GM12875 (cell line): ENCODE measurements at regions not wholly inside any gene's neighbourhood (a gene's known extent, or its start where the extent isn't known, plus 50 kb on each side); places are given as distances from the start of the nearest gene placed in this dataset.

Source experiments
- H3K4me3 ChIP-seq: one replicate; pipeline ENCODE4 v1.5.1; 2011; ENCODE audit warnings: low read depth, low read length, control low read depth
- CTCF ChIP-seq: IDR thresholded peaks from 2 replicates; pipeline ENCODE4 v1.5.1; 2011; ENCODE audit warnings: low read depth, mild to moderate bottlenecking, control low read depth, inconsistent platforms, low read length, moderate library complexity, borderline replicate concordance; ENCODE audit not compliant: insufficient read depth

DNA sequence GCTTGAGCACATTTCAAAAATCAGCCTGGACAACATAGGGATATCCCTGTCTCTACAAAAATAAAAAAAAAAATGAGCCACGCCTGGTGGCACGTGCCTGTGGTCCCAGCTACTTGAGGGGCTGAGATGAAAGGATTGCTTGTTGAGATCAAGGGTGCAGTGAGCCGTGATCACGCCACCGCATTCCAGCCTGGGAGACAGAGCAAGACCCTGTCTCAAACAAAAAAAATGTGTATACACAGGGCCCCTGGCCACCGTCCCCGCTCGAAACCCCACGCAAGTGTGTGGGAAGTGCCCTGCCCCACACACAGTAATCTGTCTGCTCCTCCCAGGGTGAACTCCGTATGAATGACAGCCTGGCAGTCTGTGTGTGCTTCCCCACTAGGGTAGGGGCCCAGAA, 93.0 kb upstream of the RPL38 start:
- H3K4me3 ChIP-seq = no peak overlapping the region
- TF ChIP-seq CTCF = no peak

DNA sequence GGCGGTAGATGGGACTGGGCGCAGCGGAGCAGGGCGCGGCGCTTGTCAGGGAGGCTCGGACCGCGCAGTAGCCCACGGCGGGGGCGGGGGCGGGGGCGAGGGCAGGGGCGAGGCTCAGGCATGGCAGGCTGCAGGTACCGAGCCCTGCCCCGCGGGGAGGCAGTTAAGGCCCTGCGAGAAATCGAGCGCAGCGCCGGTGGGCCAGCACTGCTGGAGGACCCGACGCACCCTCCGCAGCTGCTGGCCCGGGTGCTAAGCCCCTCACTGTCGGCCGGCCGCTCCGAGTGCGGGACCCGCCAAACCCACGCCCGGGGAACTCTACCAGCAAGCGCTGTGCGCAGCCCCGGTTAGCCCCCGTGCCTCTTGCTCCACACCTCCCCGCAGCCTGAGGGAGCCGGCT, 90.2 kb upstream of the RPL38 start:
- no peak overlapping the region for H3K4me3 ChIP-seq
- TF ChIP-seq CTCF = no peak

GRCh38 chr17:74113952-74114351, 89.5 kb upstream of the RPL38 start:
- no peak overlapping the region for H3K4me3 ChIP-seq
- TF ChIP-seq CTCF = no peak

DNA sequence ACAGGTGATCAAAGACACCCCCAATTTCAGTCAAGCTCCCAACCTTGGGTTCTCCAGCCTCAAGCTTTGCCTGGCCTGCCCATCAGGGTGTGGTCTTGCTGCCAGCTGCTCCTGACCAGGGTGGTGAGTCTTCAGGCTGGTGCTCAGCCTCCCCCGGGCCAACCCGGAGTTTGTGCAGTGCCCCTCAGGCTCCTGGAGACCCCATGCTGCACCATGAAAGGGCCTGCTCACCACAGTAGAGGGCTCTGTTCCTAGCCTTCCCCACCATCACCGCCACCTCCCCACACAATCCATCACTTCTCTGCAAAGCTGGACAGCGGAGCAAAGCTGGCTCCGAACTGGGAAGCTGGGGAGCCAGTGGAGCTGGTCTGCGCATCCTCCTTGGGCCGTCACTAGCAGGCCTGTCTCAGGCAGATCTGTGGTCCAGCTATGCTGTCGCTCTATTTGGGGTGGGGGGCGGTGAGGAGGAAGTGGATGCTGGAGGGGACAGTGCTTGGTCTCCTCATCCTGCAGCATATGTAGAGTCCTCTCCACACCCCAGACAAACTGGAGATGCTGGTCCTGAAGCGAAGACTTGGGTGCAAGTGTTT, 88.5 kb upstream of the RPL38 start:
- no peak overlapping the region for H3K4me3 ChIP-seq
- no peak for TF ChIP-seq CTCF

DNA sequence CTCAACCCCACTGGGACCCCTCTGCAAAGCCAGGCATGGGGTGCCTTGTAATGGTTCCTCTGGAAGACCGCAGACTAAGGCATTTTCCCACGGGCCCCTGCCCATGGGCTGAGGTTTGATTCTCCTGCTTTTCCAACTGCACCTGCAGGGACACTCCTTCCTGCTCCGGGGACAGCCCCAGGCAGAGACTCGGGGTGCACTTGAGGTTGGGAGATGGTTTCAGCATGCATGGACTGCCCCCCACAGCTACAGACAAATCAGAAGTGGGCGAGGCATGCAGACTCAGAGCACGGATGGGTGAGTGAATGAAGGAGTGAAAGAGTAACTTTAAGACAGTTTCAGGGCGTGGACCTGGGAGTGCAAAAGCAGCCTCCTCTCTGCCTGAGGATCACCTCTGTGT, 87.9 kb upstream of the RPL38 start:
- no peak overlapping the region for H3K4me3 ChIP-seq
- no peak for TF ChIP-seq CTCF

- no peak for TF ChIP-seq CTCF
- H3K4me3 ChIP-seq = no peak overlapping the region
These were observed 87.3 kb upstream of the RPL38 start for GRCh38 chr17:74116087-74116717.

- H3K4me3 ChIP-seq = no peak overlapping the region
These were observed 86.3 kb upstream of the RPL38 start for GRCh38 chr17:74117087-74117698.

More at GRCh38 chr17:74117087-74117698, 86.3 kb upstream of the RPL38 start:
- no peak for TF ChIP-seq CTCF
